NCI-H146 treated with DMSO at 0.1 percent for 48 hours (cell line): ENCODE measurements at regions not wholly inside any gene's neighbourhood (a gene's known extent, or its start where the extent isn't known, plus 50 kb on each side); places are given as distances from the start of the nearest gene placed in this dataset.

Source experiments
- DNase-seq: peaks from one replicate; lab custom pipeline; 2025; ENCODE audit not compliant: unreplicated experiment; lab: John Stamatoyannopoulos, UW

GRCh38 chr15:95658799-95659198 lies 671.7 kb upstream of the NR2F2 start:
- DNase-seq = no peak

- no peak for DNase-seq
Measured at GRCh38 chr15:95659656-95660055, 670.8 kb upstream of the NR2F2 start.

GRCh38 chr15:95662638-95663037 lies 667.9 kb upstream of the NR2F2 start:
- DNase-seq = no peak

- DNase-seq = no peak
Measured at GRCh38 chr15:95663156-95664100, 667.1 kb upstream of the NR2F2 start.

- DNase-seq = no peak
Measured at GRCh38 chr15:95664450-95664849, 666.0 kb upstream of the NR2F2 start.

GRCh38 chr15:95669146-95669922 lies 661.2 kb upstream of the NR2F2 start:
- DNase-seq = no peak

- DNase-seq = no peak
Measured at GRCh38 chr15:95674031-95674430, 656.5 kb upstream of the NR2F2 start.

- DNase-seq = no peak
Measured at GRCh38 chr15:95676500-95676899, 654.0 kb upstream of the NR2F2 start.

GRCh38 chr15:95679847-95680582 lies 650.5 kb upstream of the NR2F2 start:
- DNase-seq = no peak

GRCh38 chr15:95680728-95681127 lies 649.8 kb upstream of the NR2F2 start:
- DNase-seq = no peak

GRCh38 chr15:95681836-95682544 lies 648.5 kb upstream of the NR2F2 start:
- DNase-seq = no peak

GRCh38 chr15:95684126-95684525 lies 646.4 kb upstream of the NR2F2 start:
- no peak for DNase-seq

- no peak for DNase-seq
Measured at GRCh38 chr15:95684693-95685115, 645.8 kb upstream of the NR2F2 start.

- no peak for DNase-seq
Measured at GRCh38 chr15:95687061-95687460, 643.4 kb upstream of the NR2F2 start.

- DNase-seq = no peak
Measured at GRCh38 chr15:95687686-95688085, 642.8 kb upstream of the NR2F2 start.

GRCh38 chr15:95690631-95691340 lies 639.7 kb upstream of the NR2F2 start:
- no peak for DNase-seq

- no peak for DNase-seq
Measured at GRCh38 chr15:95693917-95694316, 636.6 kb upstream of the NR2F2 start.

GRCh38 chr15:95698230-95698629 lies 632.3 kb upstream of the NR2F2 start:
- DNase-seq = no peak

- DNase-seq = no peak
Measured at GRCh38 chr15:95698951-95699350, 631.5 kb upstream of the NR2F2 start.

- DNase-seq = no peak
Measured at GRCh38 chr15:95699578-95699977, 630.9 kb upstream of the NR2F2 start.
